Stimulated activated CD8-positive, alpha-beta memory T cell treated with anti-CD3 and anti-CD28 coated beads, Interleukin-12 subunit alpha, Interleukin-12 subunit beta, amount 100 ng/mL, for 4 hours (primary cell): ENCODE measurements at regions not wholly inside any gene's neighbourhood (a gene's known extent, or its start where the extent isn't known, plus 50 kb on each side); places are given as distances from the start of the nearest gene placed in this dataset.
"Not testable (repeated sequence)": the region's sequence is repeated elsewhere in the genome, so short reads cannot be mapped to it uniquely, and the experiment has no call there.

Source experiments
- DNase-seq: peaks from one replicate; pipeline ENCODE4 v3.0.0-alpha.2; 2020; ENCODE audit warnings: low read depth

DNA sequence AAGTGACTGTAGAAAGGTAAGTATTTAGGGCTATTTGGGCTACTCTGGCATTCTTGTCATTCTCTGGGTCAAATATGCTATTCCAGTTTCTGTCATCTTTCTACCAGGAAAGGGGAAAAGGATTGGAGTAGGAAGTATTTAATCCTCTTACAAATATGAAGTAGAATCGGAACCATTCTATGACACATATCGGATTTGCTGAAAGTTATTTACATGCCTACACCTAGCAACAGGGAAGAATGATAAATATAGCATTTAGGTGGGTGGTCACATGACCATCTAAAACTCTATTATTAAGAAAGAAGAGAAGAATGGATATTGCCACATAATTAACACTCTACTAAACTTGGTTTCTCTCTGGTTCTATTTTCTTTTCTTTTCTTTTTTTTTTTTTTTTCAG is 1353.1 kb downstream of the ZPLD1 start:
- no peak for DNase-seq

DNA sequence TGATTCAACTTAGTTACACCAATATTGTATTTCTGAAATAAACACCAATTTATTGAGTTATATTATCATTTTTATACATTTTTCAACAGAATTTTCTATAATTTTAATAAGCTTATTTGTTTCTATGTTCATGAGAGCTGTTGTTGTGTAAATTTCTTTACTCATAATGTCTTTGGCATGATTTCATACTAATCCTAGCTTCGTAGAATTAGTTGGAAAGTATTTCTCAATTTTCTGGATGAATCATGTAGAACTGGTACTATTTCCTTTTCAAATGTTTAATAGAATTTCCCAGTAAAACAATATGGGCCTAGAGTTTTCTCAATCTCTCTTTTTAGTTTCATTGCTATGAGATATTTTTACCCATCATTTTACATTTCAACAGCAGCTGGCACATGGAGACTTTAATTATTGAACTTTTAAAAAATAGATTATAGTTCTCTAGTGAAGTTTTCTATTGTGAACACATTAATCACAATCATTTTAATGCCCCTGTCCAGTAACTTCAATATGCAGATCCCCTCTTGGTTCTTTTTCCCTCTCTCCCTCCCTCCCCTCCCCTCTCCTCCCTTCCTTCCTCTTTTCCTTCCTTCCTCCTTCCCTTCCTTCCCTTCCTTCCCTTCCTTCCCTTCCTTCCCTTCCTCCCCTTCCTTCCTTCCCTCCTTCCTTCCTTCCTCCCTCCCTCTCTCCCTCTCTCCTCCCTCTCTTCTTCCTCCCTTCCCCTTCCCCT is 1357.1 kb downstream of the ZPLD1 start:
- no peak for DNase-seq

DNA sequence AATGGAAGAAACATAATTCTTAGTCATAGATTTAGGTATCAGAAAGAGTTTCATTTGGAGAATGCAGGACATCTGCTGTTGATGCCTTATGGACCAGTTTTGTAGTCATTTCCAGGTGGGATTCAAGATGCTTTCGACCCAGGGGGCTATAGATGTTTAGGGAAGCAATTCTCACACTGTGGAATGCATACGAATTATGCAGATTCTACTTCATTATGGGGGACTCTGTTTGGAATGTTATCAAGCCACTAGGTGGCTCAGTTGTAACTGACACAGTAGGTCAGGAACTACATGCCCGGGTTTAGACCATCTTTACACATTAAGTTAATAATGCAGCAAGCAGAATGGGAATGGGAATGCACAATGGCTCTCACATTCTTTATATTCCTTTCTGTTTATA is 1359.8 kb downstream of the ZPLD1 start:
- no peak for DNase-seq

DNA sequence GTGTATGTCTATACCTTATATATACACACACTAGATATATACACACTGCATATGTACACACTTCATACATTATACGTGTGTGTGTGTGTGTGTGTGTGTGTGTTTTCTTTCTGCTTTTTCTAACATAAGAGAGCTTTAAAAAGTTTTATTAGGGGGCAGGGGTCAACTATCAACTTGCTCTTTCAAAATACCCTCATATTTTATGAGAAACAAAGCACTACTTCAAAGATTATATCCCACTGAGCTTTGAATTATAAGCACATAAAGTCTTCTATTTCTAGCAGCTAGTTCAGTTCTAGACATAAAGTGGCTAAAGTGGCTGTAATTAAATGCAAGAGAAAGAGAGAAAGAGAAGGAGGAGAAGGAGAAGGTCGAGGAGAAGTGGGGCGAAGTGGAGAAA is 1361.3 kb downstream of the ZPLD1 start:
- no peak for DNase-seq

DNA sequence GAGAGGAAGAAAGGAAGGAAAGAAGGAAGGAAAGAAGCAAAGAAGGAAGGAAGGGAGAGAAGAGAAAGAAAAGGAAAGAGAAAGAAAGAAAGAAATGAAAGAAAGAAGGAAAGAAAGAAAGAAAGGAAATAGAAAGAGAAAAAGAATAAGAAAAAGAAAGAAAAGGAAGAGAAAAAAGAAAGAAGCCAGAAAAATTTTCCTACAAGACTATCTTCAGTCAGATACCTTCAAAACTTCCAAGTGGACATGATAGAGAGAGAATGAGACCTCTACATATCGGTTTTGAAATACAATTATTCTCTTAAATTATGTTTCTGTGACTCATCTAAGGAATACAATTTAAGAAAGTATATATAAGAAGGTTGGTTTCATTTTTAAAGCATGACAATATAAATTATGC is 1369.0 kb downstream of the ZPLD1 start:
- DNase-seq: no peak

DNA sequence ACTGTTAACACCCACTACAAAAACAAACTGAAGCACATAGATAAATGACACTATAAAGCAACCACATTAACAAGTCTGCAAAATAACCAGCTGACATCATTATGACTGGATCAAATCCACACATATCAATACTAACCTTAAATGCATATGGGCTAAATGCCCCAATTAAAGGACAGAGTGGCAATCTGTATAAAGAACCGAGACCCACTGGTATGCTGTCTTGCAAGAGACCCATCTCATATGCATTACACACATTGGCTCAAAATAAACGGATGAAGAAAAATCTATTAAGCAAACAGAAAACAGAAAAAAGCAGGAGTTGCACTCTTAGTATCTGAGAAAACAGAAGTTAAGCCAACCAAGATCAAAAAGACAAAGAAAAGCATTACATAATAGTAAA is 1375.4 kb downstream of the ZPLD1 start:
- DNase-seq: no peak

DNA sequence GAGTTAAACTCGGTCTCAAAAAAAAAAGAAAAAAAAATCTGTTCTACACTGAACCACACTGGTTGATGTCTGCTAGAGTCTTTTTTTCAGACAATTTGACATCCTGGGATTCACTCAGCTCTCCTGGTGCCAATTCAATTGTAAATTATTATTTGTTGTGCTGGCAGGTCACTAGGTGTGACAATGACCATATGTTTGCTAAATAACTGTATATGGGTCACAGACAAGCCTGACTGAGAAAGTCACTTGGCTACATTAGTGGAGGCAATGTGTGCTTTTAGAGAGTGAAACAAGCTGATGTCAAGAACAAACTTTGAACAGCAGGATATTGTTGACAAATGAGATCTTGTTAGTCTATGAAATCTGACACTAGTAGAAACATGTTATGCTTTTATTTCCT is 1379.1 kb downstream of the ZPLD1 start:
- DNase-seq: no peak

DNA sequence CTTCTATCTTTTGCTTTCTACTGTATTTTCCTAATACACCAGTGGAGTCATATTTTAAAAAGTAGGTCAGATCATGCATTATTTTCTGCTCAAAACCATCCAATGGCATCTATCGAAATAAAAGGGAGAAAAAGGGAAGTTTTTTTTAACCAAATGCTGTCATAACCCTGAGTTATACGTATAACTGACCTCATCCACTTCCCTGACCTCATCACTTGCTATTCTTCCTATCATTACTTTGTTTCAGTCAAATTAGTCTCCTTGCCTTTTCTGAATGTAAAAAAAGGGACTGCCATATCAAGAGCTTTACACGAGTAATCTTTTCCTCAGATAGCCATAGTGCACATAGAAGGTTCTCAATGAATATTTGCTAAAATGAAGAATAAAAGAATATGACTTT is 1383.6 kb downstream of the ZPLD1 start:
- no peak for DNase-seq

DNA sequence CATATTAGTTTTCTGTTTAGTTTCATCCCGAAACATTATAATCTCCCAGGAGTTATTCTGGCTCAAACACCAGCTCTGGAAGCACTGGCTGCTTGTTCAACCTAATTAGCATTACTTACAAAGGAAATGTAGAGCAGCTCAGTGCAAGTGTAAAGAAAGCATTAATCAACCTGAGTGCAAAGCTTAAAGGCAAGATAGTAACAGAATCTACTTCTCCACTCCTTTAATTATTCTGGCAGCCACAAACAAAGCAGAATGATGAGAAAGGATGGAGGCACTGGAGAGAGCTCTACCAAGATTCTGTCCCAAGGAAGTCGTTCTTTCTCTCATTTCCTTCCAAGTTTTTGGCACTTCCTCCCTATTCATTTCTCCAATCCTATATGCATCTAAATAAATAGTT is 1384.0 kb downstream of the ZPLD1 start:
- DNase-seq: no peak

DNA sequence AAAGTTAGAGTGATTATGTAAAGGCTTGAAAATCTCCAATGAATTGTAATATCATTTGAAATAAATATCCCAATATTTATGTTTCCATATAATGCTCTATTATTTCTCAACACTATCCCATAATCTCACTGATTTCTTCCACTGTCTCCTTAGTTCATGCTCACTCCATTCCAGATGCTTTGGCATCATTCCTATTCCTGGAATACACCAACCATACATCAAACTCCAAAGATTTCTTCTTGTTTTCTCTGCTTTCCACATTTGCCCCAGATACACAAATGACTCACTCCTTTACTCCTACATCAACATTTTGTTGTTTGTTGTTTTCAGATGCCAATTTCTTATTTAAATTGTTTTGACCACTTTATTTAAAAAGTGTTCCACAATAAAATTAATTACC is 1390.8 kb downstream of the ZPLD1 start:
- DNase-seq: no peak

DNA sequence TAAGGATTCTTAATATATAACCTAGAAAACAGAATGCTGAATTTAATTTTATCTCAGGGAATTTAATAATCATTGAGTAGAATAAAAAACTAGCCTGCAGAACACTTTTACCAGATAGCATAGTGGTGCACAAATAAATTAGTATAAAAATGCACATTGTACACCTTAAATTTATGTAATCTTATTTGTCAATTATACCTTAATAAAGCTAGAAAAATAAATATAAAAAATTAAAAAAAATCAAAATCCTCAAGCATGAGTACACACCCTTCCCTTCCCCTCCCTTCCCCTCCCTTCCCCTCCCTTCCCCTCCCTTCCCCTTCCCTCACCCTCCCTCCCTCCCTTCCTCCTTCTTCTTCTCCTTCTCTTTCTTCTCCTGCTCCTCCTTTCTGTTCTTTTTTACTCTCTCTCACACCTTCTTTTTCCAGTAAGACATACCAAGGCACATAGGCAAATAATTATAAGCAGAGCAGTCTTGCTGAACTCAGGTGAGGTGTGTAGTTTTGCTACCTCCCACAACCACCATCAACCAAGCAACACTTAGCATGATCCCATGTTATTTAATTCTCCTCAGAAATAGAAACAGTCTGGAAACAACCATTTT is 1395.0 kb downstream of the ZPLD1 start:
- DNase-seq: no peak

DNA sequence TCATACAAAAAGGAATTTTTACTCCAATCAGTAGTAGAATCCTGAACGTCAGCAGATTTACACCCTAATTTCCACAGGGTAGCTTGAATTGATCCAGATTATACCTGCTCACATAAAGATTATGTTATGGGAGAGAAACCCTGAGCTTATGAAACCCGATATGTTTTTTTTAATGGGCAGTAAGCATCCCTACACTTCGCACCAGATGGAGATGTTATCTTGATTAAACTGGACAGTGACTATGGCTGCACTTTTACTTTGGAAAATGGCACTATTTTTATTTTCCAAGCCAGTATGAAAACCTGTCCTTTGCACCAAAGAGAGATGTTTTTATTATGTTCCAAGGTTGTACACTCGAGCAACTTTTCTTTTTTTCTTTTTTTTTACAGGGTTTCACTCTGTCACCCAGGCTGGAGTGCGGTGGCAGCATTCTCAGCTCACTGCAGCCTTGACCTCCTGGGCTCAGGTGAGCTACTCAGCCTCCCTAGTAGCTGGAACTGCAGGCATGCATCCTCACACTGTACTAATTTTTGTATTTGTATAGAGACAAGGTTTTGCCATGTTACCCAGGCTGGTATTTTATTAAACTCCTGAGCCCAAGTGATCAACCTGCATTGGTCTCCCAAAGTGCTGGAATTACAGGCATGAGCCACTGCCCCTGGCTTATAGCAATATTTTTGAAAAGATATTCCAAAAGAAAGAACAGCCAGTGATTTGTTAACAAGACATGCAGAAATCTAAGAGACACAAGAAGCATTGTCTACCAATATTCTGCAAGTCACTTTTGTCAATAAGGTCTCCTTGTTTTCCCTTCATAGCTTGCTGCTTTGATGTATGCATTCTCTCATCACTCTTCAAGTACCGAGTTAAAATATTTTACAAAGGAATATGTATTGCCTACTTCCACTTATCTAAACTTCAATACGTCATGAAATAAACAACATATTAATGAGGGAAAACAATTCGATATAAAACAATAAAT is 1412.6 kb downstream of the ZPLD1 start:
- DNase-seq: no peak

DNA sequence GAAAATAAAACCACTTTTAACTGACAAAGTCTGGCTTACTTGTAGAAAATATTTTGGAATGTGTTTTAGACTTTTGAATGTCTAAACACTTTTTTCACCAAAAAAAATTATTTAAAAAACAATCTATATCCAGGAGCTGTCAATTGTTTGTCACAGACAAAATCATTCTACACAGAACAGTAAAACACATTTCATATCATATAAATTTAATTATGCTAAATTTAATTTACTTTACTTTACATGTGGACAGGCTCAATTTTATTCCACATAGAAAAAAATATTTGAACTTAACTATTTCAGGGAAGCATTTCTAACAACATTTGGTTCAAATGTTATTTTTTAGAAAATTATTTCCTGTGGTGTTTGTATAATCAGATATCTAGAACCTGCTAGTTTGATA is 1417.0 kb downstream of the ZPLD1 start:
- no peak for DNase-seq

DNA sequence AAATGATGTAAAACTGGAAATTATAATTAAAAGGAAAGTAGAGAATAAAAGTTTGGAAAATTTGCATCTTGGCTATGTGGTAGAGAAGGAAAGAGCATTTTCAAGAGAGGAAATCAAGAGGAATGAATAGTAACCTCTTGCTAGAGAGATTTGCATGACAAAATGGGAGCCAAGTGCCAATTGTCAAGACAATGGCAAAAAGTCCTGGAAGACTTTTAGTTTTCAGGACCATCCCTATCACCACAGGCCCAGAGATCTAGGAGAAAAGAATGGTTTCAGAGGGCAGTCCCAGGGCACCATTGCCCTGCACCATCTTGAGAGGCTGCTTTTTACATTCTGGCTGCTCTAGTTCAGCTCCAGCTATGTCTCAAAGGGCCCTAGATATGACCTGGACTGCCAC is 1427.6 kb downstream of the ZPLD1 start:
- DNase-seq: no peak

DNA sequence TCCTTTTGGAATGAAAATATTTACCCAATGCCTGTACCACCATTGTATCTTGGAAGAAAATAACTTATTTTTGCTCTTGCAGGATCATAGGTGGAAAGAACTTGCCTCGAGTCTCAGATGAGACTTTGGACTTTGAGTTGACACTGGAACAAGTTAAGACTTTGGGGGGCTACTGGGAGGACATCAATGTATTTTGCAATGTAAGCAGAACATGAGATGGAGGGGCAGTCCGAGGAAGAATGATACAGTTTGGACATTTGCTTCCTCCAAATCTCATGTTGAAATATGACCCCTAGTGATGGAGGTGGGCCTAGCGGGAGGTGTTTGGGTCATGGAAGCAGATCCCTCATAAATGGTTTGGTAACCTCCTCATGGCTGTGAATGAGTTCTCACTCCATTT is 1428.6 kb downstream of the ZPLD1 start:
- no peak for DNase-seq

DNA sequence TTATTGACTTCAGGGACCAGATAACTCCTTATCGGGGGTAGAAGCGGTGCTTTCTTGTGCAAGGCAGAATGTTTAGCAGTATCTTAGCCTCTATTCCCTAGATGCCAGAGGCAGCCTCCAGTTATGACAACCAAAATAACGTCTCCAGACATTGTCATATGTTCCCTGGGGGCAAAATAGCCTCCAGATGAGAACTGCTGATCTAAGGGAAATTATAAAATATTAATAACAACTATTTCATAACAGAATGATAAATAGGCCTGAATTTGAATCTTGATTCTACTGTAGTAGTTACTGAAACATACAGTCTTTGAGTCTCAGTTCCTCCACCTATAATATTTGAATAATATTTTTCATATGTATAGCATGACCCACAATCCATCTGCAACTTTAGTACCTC is 1431.3 kb downstream of the ZPLD1 start:
- DNase-seq: no peak

DNA sequence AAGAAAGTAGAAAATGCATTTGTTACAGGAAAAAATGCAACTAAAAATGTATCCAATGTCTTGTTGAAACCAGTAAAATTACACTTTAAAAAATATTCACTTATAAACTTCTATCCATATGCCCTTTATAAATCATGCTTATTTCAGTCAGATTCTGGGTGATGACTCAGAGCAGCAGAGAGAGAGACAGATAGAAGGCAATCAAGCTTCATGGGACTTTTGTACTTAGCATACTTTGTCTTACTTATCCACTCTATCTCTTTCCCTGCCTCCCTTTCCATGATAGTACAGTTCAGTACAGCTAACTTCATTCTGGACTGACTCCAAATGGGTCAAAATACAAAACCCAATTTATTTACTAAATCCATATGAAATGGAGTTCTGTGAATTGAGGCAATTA is 1438.2 kb downstream of the ZPLD1 start:
- no peak for DNase-seq

DNA sequence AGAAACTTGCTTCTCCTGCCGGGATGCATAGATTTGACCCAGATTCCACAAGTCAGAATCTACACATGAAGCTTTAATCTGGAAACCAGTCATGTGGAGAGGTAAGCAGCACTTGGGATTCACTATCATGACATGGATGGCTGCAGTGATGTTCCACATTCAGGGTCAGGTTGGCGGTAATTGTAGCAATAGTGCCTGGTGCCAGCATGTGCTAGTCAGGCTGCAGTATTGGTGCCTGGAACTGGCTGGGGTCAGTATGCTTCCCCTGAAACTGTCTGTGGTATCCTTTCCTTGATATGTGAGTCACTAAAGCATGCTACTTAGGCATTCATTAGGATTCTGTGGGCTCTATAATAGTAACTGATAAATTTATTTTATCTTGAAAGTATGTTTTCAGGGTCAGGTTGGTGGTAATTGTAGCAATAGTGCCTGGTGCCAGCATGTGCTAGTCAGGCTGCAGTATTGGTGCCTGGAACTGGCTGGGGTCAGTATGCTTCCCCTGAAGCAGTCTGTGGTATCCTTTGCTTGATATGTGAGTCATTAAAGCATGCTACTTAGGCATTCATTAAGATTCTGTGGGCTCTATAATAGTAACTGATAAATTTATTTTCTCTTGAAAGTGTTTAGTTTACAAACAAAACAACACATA is 1439.2 kb downstream of the ZPLD1 start:
- no peak for DNase-seq

DNA sequence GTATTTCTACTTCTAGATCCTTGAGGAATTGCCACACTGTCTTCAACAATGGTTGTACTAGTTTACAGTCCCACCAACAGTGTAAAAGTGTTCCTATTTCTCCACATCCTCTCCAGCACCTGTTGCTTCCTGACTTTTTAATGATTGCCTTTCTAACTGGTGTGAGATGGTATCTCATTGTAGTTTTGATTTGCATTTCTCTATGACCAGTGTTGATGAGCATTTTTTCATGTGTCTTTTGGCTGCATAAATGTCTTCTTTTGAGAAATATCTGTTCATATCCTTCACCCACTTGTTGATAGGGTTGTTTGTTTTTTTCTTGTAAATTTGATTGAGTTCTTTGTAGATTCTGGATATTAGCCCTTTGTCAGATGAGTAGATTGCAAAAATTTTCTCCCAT is 1447.0 kb downstream of the ZPLD1 start:
- not testable (repeated sequence) for DNase-seq

DNA sequence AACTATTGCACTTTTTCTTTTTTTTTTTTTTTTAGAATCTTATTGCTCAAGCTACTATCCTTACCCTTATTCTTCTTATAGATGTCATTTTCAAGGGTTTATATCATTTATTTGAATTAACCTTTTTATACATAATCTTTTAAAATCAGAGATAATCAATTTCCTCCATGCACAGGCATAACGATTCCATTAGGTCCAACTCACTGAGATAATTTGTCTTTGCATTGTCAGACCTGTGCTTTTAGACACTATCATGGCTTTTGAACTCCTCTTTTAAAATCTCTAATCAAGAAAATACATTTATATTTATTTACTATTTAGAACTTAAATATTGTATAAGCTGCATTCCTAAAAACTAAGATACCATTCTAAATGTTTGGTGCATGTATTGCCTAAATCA is 1454.9 kb downstream of the ZPLD1 start:
- DNase-seq: no peak

DNA sequence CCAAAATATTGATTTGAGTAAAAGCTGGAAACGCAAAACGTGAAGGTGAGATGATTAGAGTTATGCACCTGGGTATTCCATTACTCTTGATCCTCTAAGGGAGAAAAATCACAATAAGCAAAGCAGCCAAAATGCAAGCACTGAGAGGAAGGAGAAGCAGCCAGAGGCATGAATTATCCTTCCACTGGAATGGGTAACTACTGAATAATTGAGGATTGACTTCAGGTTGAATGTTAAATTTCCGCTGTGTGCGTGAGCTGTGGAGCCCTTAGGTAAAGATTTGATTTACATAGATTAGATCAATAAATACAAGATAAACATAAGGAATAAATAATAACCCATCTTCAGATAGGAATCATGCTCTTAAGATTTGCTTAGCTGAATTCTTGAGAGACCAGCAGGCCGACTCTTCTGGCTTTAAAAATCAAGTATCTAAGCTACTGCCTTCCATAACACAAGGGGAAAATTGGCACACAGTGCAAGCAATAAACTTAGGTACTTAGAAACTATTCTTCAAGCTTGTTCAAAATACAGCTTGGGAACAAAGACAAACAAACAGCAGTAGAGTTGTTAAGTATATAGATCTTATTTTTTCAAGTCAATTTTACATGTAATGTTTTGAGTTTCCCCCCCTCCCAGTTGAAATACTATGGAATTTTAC is 1459.5 kb downstream of the ZPLD1 start:
- DNase-seq: no peak

DNA sequence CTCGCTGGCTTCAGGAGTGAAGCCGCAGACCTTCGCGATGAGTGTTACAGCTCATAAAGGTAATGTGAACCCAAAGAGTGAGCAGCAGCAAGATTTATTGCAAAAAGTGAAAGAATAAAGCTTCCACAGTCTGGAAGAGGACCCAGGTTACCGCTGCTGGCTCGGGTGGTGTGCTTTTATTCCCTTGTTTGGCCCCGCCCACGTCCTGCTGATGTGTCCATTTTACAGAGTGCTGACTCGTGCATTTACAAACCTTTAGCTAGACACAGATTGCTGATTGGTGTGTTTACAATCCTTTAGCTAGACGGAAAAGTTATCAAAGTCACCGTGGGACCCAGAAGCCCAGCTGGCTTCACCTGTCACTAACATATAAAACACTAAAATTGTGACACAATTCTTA is 1464.5 kb downstream of the ZPLD1 start:
- DNase-seq: no peak
